Mucosa of rectum (tissue), 2 donors: ENCODE measurements at regions not wholly inside any gene's neighbourhood (a gene's known extent, or its start where the extent isn't known, plus 50 kb on each side); places are given as distances from the start of the nearest gene placed in this dataset.

Experiments
- H3K27ac ChIP-seq, 2 donors: one replicate each; pipeline ENCODE4 v1.7.0; 2013; ENCODE audit warnings: inconsistent platforms in 2 of 2, low read depth in 2 of 2, low read length in 2 of 2
- H3K27me3 ChIP-seq, 2 donors: one replicate each; pipeline ENCODE4 v1.7.0; 2013; ENCODE audit warnings: low read length in 2 of 2; ENCODE audit not compliant: control insufficient read depth in 2 of 2, insufficient read depth in 2 of 2
- H3K36me3 ChIP-seq, 2 donors: one replicate each; pipeline ENCODE4 v1.7.0; 2013; ENCODE audit warnings: low read length in 2 of 2; ENCODE audit not compliant: control insufficient read depth in 2 of 2, insufficient read depth in 2 of 2
- H3K4me1 ChIP-seq, 2 donors: one replicate each; pipeline ENCODE4 v1.7.0; 2013; ENCODE audit warnings: low read length in 2 of 2, mild to moderate bottlenecking in 1 of 2; ENCODE audit not compliant: control insufficient read depth in 2 of 2, insufficient read depth in 2 of 2
- H3K4me3 ChIP-seq, 2 donors: one replicate each; pipeline ENCODE4 v1.7.0; 2013; ENCODE audit warnings: low read length in 2 of 2
- H3K9ac ChIP-seq, 2 donors: one replicate each; pipeline ENCODE4 v1.7.0; 2013; ENCODE audit warnings: low read length in 2 of 2, low read depth in 1 of 2, mild to moderate bottlenecking in 1 of 2
- H3K9me3 ChIP-seq, 2 donors: one replicate each; pipeline ENCODE4 v1.7.0; 2013; ENCODE audit warnings: low read length in 2 of 2; ENCODE audit not compliant: control insufficient read depth in 2 of 2
- donor health status: healthy.
- donor health status: Normal muscosa, but diverticular disease.

DNA sequence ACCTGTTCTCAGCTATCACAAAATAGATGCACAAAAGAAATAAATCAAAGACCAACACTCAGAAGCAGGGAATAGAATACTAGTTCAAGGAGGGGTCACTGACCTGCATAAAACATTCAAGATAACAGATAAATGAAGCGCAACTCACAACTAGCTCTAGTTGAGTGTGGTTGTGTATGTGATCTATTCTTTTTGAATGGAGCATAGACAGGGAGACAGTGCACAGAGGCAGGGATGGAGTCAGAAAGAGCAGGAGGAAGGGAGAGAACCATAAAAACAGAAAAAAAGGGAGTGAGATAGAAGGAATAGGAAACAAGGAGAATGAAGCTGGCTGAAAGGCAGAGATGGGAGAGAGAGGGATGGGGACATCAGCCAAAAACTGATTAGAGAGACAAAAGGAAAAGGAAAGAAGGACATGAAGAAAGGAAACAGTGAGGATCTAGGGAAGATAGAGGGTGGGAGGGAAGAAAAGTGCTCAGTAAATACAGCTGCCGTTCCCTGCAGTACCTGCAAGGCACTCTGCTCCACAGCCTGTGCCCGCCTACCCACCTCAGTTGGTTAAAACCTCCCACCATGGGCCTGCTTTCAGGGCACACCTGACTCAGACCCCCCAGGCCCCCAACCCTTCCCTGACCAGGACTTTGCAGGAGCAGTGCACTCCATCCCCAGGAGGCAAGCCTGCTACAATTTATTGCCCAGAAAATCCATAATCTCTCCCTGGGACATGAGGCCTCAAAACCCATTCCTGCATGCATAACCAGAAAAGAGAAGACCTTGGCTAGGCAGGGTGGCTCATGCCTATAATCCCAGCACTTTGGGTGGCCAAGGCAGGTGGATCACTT is 385.2 kb upstream of the POU3F1 start:
- Histone ChIP-seq H3K36me3 (no peaks in the 10 kb centered on the region), H3K9me3 (no peaks in the 10 kb centered on the region), H3K27me3 (peaks cover 0 to 2% of the 10 kb centered on the region in 2 donors), H3K9ac (no peak overlapping the region), H3K4me3 (no peak overlapping the region), H3K4me1 (no peaks in the 10 kb centered on the region), H3K27ac (no peak overlapping the region)

DNA sequence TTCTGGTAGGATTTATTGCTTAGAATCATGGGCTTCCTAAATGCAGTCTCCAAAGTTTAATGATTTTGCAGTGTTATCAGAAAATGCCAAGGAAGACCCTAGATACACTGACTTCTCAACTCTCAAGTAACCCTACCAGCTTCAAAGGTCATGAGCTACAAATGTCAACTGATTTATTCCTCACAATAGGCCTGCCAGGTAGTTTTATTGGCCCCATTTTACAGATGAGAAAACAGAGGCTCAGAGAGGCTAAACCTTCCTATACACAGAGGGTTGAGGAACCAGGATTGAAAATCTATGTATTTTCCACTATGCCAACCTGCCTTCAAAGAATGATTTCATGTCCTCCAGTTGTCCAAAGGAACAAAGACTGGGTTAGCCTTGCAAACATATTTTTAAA is 384.4 kb upstream of the POU3F1 start:
- Histone ChIP-seq H3K36me3 (no peaks in the 10 kb centered on the region), H3K4me1 (no peaks in the 10 kb centered on the region), H3K27me3 (peaks cover 0 to 2% of the 10 kb centered on the region in 2 donors), H3K4me3 (no peak overlapping the region), H3K9ac (no peak overlapping the region), H3K9me3 (no peaks in the 10 kb centered on the region), H3K27ac (no peak overlapping the region)

DNA sequence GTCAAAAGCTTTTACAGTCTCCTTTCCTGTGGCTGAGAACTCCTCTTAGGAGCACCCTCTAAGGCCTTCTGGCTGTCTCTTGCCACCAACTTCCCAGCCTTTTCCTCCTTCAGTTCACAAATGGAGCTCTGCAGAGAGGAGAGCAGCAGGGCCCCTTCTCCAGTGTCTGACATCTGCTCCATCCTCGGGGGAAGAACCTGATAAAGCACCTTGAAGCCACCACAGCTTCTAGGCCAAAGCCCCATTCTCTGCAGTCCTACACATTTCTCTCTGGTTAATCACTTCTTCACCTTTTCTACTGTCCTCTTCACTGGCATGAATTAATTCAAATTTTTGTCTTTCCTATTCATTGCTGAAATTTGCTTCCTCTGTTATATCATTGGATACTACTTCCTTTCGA is 378.1 kb upstream of the POU3F1 start:
- no peaks in the 10 kb centered on the region for H3K4me1 ChIP-seq
- H3K36me3 ChIP-seq = no peaks in the 10 kb centered on the region

DNA sequence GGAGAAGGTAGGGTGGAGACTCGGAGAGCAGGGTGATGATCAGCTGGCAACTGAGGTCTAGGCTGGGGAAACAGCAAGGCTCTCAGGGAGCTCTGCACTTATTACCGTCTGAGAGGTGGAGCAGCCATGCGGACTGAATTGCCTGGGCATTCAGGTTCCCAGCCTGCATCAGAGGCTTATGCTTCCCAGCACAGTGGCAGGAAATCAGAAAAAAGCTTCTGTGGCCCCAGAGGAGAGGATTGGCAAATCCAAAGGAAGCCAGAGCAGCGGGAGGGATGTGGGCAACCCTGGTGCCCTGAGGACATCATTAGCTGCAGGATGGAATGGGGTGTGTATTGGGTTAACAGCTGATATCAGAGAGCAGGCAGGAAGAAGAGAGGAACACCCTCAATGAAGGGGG is 374.1 kb upstream of the POU3F1 start:
- Histone ChIP-seq H3K9ac (no peak overlapping the region), H3K27ac (no peak overlapping the region), H3K9me3 (no peaks in the 10 kb centered on the region), H3K36me3 (no peaks in the 10 kb centered on the region), H3K27me3 (peaks cover 0 to 3% of the 10 kb centered on the region in 2 donors), H3K4me1 (no peaks in the 10 kb centered on the region), H3K4me3 (no peak overlapping the region)

More for the DNA sequence above, 378.1 kb upstream of the POU3F1 start:
- Histone ChIP-seq H3K27ac (no peak overlapping the region), H3K9ac (no peak overlapping the region), H3K9me3 (no peaks in the 10 kb centered on the region), H3K27me3 (peaks cover 0 to 3% of the 10 kb centered on the region in 2 donors), H3K4me3 (no peak overlapping the region)

DNA sequence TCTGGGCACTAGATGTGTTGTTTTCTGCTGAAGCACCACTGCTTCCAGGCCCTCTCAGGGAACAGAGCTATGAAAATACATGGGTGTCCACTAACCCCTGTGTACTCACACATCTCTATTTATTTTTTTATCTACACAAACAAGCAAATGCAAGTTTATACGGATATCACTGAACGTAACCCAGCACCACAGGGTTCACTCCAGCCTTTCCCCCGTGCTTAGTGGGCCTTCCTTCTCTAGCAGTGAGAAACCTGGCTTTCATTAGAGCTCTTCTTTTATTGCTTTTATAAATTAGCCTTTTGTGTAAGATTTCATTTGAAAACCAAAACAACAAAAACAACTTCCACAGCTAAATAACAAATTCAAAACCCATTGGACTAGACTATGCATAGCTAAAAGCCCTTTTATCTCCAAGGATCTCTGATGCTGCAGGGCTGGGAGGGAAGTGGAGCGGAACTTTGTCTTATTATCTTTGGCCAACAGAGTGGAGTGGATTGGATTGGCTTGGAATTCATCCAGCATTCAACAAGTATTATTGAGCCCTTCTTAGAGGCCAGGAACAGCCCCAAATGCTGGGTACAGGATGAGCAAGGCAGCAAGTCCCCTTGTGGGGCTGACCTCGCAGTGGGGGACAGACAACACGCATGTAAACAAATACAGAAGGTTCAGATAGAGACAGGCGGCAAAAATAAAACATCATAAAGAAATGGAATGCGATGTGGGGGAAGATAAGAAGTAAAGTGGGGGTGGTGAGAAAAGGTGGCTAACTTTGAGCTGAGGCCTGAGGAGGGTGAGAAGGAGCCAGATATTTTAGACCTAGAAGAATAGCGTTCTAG is 371.8 kb upstream of the POU3F1 start:
- Histone ChIP-seq H3K27ac (no peak overlapping the region), H3K36me3 (no peaks in the 10 kb centered on the region), H3K9ac (no peak overlapping the region), H3K4me3 (no peak overlapping the region), H3K4me1 (no peaks in the 10 kb centered on the region), H3K9me3 (no peaks in the 10 kb centered on the region), H3K27me3 (peaks cover 0 to 3% of the 10 kb centered on the region in 2 donors)

DNA sequence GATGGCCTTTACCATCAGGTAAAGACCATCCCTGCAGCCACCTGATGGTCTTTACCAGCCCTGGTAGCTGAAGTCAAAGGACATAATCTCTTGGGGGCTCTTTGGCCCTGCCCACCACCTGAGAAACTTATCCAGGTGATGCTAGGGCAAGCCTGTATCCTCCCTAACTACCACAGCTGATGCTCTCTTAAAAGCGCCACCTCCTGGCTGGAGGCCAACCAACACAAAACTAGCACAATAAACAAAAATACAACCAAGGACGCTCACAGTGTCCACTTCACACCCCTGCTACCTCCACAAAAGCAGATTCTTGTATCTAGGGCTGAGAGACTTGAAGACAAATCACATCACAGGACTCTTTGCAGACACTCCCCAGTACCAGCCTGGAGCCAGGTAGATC is 357.1 kb upstream of the POU3F1 start:
- H3K9me3 ChIP-seq = no peaks in the 10 kb centered on the region
- no peak overlapping the region for H3K9ac ChIP-seq
- H3K36me3 ChIP-seq = no peaks in the 10 kb centered on the region
- H3K27me3 ChIP-seq = no peaks in the 10 kb centered on the region
- H3K27ac ChIP-seq = no peak overlapping the region
- H3K4me1 ChIP-seq = no peaks in the 10 kb centered on the region
- H3K4me3 ChIP-seq = no peak overlapping the region

DNA sequence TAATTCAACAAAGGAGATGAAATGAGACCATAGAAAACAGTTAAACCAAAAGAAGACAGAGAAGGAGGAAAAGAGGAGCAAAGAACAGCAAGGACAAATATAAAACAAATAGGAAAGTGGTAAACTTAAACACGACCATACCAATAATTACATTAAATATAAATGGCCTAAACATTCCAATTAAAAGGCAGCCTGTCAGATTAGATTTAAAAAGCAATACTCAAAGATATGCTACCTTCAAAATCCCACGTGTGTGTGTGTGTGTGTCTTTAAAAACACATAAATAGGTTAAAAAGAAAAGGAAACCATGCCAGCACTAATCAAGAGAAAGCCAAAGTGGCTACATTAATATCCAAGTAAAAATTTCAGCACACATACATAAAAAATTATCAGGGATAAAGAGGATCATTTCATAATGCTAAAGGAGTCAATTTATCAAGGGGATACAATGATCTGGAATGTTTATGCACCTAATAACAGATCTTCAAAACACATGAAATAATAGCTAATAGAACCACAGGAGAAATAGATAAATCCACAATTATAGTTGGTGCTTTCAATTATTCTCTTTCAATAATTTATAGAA is 355.7 kb upstream of the POU3F1 start:
- Histone ChIP-seq H3K4me1 (no peaks in the 10 kb centered on the region), H3K27ac (no peak overlapping the region), H3K9me3 (no peaks in the 10 kb centered on the region), H3K36me3 (no peaks in the 10 kb centered on the region), H3K27me3 (no peaks in the 10 kb centered on the region), H3K9ac (no peak overlapping the region), H3K4me3 (no peak overlapping the region)

DNA sequence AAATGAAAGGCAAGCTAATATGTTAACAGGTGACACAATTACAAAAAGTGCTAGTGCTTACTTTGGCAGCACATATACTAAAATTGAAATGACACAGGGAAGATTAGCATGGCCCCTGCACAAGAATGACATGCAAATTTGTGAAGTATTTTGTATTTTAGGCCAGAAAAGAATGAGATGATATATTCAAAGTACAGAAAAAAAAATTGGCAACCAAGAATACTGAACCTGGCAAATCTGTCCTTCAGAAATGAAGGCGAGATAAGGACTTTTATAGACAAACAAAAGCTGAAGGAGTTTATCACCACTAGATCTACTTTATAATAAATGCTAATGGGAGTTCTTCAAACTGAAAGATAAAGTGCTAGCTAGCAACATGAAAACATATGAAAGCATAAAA is 350.0 kb upstream of the POU3F1 start:
- Histone ChIP-seq H3K36me3 (no peaks in the 10 kb centered on the region), H3K27ac (no peak overlapping the region), H3K9ac (no peak overlapping the region), H3K27me3 (no peaks in the 10 kb centered on the region), H3K4me3 (no peak overlapping the region), H3K4me1 (no peaks in the 10 kb centered on the region), H3K9me3 (no peaks in the 10 kb centered on the region)

DNA sequence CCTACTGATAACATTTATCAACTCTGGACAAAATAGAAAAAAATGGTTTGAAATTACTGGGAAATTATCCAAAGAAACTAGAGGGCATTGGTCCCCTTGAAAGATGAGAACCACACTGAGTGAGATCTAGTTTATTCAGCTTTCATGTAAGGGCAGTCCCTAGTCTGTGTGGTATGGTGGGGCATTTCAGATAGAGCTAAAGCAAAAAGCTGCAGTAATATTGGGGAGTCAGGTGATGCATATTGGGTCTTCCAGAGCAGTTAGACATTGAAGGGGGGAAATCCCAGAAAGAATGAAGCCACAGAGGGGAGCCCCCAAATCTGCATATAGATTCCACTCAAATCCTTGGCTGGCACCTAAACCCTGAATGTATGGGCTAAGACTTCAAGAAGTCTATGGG is 347.7 kb upstream of the POU3F1 start:
- Histone ChIP-seq H3K36me3 (no peaks in the 10 kb centered on the region), H3K9me3 (no peaks in the 10 kb centered on the region), H3K9ac (no peak overlapping the region), H3K27ac (no peak overlapping the region), H3K4me3 (no peak overlapping the region), H3K4me1 (no peaks in the 10 kb centered on the region), H3K27me3 (no peaks in the 10 kb centered on the region)

DNA sequence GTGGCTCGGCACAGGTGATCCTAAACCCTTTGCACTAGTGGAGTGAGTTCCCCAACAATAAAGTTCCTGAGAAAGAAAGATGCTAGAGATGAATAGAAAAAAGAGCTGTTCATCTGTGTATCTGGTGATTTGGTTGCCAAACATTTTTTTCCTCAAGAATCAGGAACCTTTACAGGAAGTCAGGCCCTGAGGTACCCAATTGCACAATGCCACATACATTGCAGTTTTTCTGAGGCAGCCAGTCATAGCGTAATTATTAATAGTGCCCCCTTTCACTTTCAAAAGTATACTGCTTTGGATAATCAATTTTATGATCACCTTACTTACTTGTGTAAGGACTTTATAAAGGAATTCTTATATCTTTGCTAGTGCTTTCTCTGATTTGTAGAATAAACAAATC is 346.3 kb upstream of the POU3F1 start:
- no peaks in the 10 kb centered on the region for H3K36me3 ChIP-seq
- H3K27me3 ChIP-seq = no peaks in the 10 kb centered on the region
- H3K4me3 ChIP-seq = no peak overlapping the region
- H3K9ac ChIP-seq = no peak overlapping the region
- no peaks in the 10 kb centered on the region for H3K4me1 ChIP-seq
- H3K9me3 ChIP-seq = no peaks in the 10 kb centered on the region
- H3K27ac ChIP-seq = no peak overlapping the region
